Activated CD4-positive, alpha-beta T cell treated with anti-CD3 and anti-CD28 coated beads, Interleukin-2, amount 10 ng/mL, durations not matched to agents 7 days and 5 days (primary cell): ENCODE measurements at regions not wholly inside any gene's neighbourhood (a gene's known extent, or its start where the extent isn't known, plus 50 kb on each side); places are given as distances from the start of the nearest gene placed in this dataset.
"Not testable (repeated sequence)": the region's sequence is repeated elsewhere in the genome, so short reads cannot be mapped to it uniquely, and the experiment has no call there.

Experiments used
- CTCF ChIA-PET: fragments of 350-600 bp; sonication (Branson Sonifier 250); formaldehyde crosslinking; loops from one replicate; lab custom pipeline; 2021; ENCODE audit warnings: antibody characterized with exemption; lab: Charles Lee
- POLR2A ChIA-PET: fragments of 350-600 bp; sonication (Branson Sonifier 250); formaldehyde crosslinking; loops from one replicate; lab custom pipeline; 2021; ENCODE audit warnings: antibody characterized with exemption; lab: Charles Lee
- DNase-seq: peaks from one replicate; pipeline ENCODE4 v3.0.0-alpha.2; 2020
- H3K27ac Mint-ChIP-seq: one replicate; pipeline ENCODE4 v1.8.0; 2021; ENCODE audit warnings: mild to moderate bottlenecking, moderate library complexity, mixed read lengths
- H3K27me3 Mint-ChIP-seq: one replicate; pipeline ENCODE4 v1.8.0; 2021; ENCODE audit warnings: mixed read lengths
- H3K36me3 Mint-ChIP-seq: one replicate; pipeline ENCODE4 v1.8.0; 2021; ENCODE audit warnings: low read depth, mixed read lengths
- H3K4me1 Mint-ChIP-seq: one replicate; pipeline ENCODE4 v1.8.0; 2021; ENCODE audit warnings: mixed read lengths
- H3K4me3 Mint-ChIP-seq: one replicate; pipeline ENCODE4 v1.8.0; 2021; ENCODE audit warnings: mild to moderate bottlenecking, moderate library complexity, mixed read lengths
- H3K9me3 Mint-ChIP-seq: one replicate; pipeline ENCODE4 v1.8.0; 2021; ENCODE audit warnings: mixed read lengths

DNA sequence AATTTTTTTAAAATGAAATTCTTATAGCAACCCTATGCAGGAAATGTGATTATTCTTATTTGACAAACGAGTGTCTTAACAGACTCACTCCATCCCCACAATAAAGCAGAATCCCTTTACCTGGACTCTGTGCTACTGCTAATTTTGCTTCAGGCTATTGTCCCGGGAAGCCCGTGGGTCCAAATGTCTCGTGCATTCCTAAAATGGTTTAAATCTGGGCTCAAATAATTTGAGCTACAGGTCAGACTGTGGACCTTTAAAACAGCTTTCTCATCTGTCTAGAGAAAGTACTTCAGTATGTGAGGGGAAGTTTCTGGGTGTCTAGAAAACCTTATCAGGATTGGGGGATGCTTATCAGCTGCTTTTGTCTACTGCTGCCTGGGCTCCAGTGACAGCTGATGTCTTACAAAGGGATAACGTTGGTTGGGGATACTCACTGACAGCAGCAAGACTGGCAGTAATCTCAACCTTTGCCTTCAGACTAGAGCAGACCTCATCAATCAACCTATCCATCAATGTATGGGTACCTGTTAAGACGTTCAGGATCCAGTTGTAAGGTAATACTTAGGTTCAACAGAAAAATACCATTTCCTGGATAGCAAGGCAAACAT is 197.9 kb upstream of the CDH11 start:
- Mint-ChIP-seq H3K9me3 (no peaks in the 10 kb centered on the region), H3K27ac (no peak overlapping the region), H3K27me3 (no peaks in the 10 kb centered on the region), H3K36me3 (no peaks in the 10 kb centered on the region), H3K4me1 (no peaks in the 10 kb centered on the region), H3K4me3 (no peak overlapping the region)
- no peak for DNase-seq
- ChIA-PET CTCF (no interaction called here), POLR2A (no interaction called here)

DNA sequence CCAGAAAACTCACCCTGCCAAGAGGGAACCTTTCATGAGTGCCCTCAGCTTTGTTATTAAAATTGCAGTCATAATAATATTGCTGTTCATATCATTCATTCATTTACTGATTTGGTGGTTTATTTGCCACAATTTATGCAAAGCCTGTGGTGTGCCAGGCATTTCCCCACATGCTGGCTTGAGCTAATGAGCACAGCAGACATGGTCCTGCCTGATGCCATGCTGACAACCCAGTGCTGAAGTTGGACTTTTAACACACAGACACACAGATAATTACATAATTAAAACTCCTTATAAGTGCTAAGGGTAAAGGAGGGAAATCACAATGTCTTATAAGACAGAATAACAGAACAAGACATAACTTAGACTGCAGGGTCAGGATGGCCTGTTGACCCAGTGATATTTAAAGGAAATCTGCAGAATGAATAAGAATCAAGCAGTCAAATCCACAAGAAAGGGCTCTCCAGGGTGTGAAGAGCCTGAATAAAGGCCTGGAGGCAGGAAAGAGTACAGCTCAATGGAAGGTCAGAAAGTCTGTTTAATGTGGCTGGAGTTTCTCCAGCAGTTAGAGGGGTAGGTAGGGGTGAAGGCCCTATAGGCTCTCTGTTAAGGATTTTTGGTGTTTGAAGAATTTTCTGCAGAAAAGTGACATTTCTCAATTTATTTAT is 196.9 kb upstream of the CDH11 start:
- no peaks in the 10 kb centered on the region for H3K36me3 Mint-ChIP-seq
- H3K4me1 Mint-ChIP-seq = no peaks in the 10 kb centered on the region
- ChIA-PET CTCF (no interaction called here), POLR2A (no interaction called here)
- DNase-seq = no peak
- H3K27me3 Mint-ChIP-seq = no peaks in the 10 kb centered on the region
- no peaks in the 10 kb centered on the region for H3K9me3 Mint-ChIP-seq
- H3K27ac Mint-ChIP-seq = no peak overlapping the region
- no peak overlapping the region for H3K4me3 Mint-ChIP-seq

DNA sequence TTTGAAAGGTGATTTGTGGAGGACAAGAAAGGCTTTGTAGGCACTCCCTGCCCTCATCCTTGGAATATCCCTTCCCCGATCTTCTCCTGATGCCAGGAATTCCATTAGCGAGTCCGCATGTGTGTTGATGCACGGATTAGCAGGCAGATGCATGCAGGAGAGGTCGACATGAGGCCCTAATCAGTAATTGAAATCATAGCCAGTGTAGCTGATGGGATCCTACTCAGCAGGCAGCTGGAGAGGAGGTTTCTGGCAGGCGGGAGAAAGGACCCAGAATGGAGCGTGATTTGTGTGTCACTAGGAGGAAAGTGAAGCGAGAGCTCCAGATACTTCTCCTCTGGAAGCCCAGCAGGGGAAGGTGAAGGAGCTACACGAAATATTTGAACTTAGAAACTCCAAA is 196.3 kb upstream of the CDH11 start:
- H3K4me3 Mint-ChIP-seq = no peak overlapping the region
- POLR2A ChIA-PET = no interaction called here

DNA sequence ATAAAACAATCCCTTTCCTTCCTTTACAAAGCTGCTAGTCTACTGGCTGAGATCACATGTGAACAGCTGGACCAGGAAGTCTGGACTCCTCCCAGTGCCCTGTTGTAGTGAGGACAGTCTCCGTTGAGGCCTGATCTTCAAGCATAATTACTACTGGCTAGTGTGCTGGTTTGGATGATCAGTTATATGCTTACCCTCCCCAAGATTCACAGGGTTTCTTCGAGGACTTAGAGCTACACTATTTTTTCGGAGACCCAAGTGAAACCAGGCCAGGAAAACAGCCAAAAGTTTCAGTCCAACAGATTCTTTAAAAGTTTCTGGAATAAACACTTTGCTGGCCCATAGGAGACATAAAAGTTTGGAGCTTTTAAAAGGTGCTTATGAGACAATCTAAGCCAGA is 194.9 kb upstream of the CDH11 start:
- DNase-seq = no peak
- no peak overlapping the region for H3K27ac Mint-ChIP-seq
- no peaks in the 10 kb centered on the region for H3K4me1 Mint-ChIP-seq
- CTCF ChIA-PET = no interaction called here
- H3K27me3 Mint-ChIP-seq = no peaks in the 10 kb centered on the region
- POLR2A ChIA-PET = no interaction called here
- H3K9me3 Mint-ChIP-seq = peaks cover 2% of the 10 kb centered on the region
- H3K4me3 Mint-ChIP-seq = no peak overlapping the region
- H3K36me3 Mint-ChIP-seq = no peaks in the 10 kb centered on the region

More for the DNA sequence above, 196.3 kb upstream of the CDH11 start:
- no peak for DNase-seq
- no peaks in the 10 kb centered on the region for H3K36me3 Mint-ChIP-seq
- H3K9me3 Mint-ChIP-seq = no peaks in the 10 kb centered on the region
- no peaks in the 10 kb centered on the region for H3K27me3 Mint-ChIP-seq
- no peaks in the 10 kb centered on the region for H3K4me1 Mint-ChIP-seq
- no peak overlapping the region for H3K27ac Mint-ChIP-seq
- CTCF ChIA-PET = no interaction called here

DNA sequence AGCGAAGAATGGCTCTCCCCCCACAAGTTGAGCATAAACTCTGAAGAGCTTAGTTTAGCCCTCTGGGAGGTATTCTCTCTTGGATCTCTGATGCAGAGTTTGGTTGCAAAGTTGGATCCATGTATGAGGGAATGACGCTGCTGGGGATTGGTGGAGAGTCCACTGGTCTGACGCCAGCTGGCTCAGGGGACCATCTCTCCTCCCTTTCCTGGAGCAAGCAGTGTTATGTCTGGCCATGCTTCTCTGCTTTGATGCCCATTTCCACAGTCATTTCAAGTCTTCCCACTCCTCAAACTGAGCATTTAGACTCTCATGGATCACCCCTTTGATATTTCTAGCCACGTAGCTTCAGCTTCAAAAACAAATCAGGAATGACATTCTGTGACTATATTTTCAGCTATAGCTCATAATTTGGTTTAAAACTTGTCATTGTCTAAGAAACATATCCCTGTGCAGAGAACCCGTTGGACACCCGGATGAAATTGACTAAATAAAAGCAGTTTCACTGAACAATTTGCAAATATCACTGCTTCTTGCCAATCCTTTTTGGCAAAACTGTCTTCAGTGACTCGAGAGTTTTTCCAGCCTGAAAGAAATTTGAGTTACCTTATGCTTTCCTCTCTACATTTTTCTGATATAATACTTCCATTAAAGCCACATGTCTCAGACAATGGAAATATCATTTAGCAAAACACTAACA is 193.4 kb upstream of the CDH11 start:
- Mint-ChIP-seq H3K36me3 (no peaks in the 10 kb centered on the region), H3K27me3 (no peaks in the 10 kb centered on the region)

DNA sequence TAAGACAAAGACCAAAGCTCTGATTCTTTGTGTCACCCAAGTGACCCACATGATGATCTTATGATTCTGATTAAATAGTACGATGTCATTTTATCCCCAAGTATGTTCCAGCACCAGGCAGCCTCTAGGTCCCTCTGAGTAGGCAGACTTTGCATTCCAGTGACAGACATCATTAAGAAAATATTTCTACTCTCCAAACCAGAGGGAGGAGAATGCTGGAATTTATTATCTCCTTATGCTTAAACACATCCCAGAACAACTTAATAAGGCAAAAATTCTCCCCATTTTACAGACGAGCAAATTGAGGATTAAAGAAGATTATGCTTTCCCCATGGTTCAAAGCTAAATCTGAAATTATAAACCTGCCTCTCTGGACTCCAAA is 192.8 kb upstream of the CDH11 start:
- POLR2A ChIA-PET = no interaction called here

More for the DNA sequence above, 193.4 kb upstream of the CDH11 start:
- Mint-ChIP-seq H3K4me1 (no peaks in the 10 kb centered on the region), H3K9me3 (peaks cover 2% of the 10 kb centered on the region), H3K4me3 (no peak overlapping the region), H3K27ac (no peak overlapping the region)
- ChIA-PET POLR2A (no interaction called here), CTCF (no interaction called here)
- DNase-seq = no peak

DNA sequence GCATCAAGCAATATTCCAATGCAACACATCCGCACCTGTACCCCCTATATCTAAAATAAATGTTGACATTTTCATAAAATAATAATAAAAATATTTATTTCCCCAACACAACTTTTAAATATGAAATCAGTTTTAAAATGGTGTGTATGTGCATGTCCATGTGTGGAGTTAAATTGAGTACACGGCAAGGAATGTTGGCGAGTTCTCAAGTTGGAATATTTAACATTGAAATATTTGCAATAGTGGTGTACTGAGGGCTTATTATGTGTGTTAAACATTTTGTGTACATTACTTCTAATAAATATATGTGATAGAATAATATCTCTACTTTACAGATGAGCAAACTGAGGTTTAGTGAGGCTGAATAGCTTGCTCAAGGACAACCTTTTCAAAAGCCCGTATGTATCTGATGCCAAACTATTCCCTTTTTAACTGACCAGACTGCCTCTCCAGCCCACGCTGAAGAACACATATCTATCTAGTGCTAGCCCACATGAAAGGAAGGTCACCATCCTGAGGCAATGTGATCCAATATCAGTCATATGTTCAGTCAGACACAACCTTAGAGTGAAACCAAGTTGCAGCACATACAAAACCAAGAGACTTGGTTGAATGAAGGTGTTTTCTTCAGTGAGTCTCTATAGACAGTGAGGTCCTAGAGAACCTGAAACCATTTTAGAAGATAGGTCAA is 192.2 kb upstream of the CDH11 start:
- DNase-seq = no peak
- no peak overlapping the region for H3K4me3 Mint-ChIP-seq
- no peaks in the 10 kb centered on the region for H3K27me3 Mint-ChIP-seq
- peaks cover 2% of the 10 kb centered on the region for H3K9me3 Mint-ChIP-seq
- no peaks in the 10 kb centered on the region for H3K4me1 Mint-ChIP-seq
- CTCF ChIA-PET = no interaction called here
- H3K36me3 Mint-ChIP-seq = no peaks in the 10 kb centered on the region
- no peak overlapping the region for H3K27ac Mint-ChIP-seq
- POLR2A ChIA-PET = no interaction called here

More for the DNA sequence above, 192.8 kb upstream of the CDH11 start:
- CTCF ChIA-PET = no interaction called here
- Mint-ChIP-seq H3K4me1 (no peaks in the 10 kb centered on the region), H3K4me3 (no peak overlapping the region), H3K27me3 (no peaks in the 10 kb centered on the region), H3K27ac (no peak overlapping the region), H3K36me3 (no peaks in the 10 kb centered on the region), H3K9me3 (peaks cover 2% of the 10 kb centered on the region)
- no peak for DNase-seq

DNA sequence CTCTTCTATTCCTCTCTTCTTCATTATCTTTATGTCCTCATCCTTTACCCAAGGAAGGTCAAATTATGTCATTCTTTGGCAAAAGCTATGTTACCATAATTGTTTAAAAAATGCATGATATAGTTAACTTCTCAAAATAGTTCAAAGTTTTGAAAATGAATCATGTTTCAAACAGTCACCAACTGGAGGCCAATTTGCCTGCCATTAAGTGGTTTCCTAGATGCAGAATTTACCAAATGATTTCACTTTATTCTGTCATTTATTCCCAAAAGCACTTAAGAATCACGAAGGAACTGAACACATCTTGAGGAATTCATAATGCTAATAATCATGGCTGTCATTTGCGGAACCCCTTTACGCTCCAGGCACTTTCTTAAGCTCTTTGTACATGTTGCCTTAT is 190.9 kb upstream of the CDH11 start:
- peaks cover 2% of the 10 kb centered on the region for H3K9me3 Mint-ChIP-seq
- no peak overlapping the region for H3K4me3 Mint-ChIP-seq
- POLR2A ChIA-PET = no interaction called here
- no peak for DNase-seq
- no peak overlapping the region for H3K27ac Mint-ChIP-seq
- no peaks in the 10 kb centered on the region for H3K27me3 Mint-ChIP-seq
- CTCF ChIA-PET = no interaction called here
- no peaks in the 10 kb centered on the region for H3K36me3 Mint-ChIP-seq
- H3K4me1 Mint-ChIP-seq = no peaks in the 10 kb centered on the region

DNA sequence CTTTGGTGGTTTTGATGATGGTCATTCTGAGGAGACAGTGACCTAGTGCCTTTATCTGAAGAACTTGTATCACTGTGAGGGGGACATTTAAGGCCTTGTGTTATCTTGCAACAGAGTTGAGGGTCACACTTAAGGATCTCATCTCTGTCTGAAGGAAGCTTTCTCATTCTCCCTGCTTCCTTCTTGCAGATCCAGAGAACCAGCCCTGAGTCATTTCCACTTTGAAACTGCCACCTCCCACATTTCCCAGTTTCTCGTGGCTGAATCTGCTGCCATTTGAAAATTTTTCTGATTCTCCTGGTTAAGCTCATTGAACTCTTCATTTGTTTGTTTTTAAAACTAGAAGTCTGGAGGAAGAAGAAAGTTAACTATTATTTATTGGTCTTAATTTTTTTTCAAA is 190.2 kb upstream of the CDH11 start:
- POLR2A ChIA-PET = no interaction called here
- Mint-ChIP-seq H3K4me1 (no peaks in the 10 kb centered on the region), H3K27ac (no peak overlapping the region), H3K36me3 (no peaks in the 10 kb centered on the region), H3K4me3 (no peak overlapping the region), H3K27me3 (no peaks in the 10 kb centered on the region), H3K9me3 (peaks cover 2% of the 10 kb centered on the region)
- CTCF ChIA-PET = no interaction called here
- no peak for DNase-seq

DNA sequence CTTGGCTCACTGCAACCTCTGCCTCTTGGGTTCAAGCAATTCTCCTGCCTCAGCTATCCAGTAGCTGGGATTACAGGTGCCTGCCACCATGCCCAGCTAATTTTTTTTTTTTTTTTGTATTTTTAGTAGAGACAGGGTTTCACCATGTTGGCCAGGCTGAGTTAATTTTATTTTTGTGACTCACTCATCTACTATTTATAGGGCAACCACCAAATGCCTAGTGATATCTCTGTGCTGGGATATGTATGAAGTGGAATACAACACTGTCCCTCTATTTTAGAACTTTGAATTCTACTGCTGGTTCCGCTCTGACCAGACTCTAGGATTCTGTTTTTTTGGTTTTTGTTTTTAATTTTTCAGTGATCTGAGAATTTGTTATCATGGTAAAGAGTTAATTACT is 188.6 kb upstream of the CDH11 start:
- CTCF ChIA-PET = not testable (repeated sequence)

DNA sequence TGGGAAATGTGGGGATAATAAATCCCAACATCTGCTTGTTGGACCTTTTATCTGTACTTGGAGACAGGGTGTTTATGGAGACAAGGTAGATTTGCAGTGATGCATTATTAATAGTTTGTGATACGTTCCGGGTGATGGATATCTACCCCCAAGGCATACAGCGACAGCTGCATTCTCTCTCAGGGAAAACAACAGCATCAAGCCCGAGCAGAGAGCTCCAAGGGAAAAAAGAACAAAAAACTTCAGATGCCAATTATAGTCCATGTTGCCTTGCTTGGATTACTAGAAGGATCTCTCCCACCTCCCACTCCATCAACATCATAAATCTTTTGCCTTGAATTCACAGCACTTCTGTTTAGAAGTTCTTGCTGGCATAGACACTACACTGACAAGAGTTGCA is 187.5 kb upstream of the CDH11 start:
- no peak for DNase-seq
- Mint-ChIP-seq H3K36me3 (no peaks in the 10 kb centered on the region), H3K4me1 (no peaks in the 10 kb centered on the region), H3K9me3 (peaks cover 2% of the 10 kb centered on the region), H3K4me3 (no peak overlapping the region), H3K27me3 (no peaks in the 10 kb centered on the region), H3K27ac (no peak overlapping the region)
- CTCF ChIA-PET = no interaction called here
- POLR2A ChIA-PET = interaction anchor here (0.5 kb wide), 1 partner anchor 883 kb away, joined by 4 read pairs; no protein-coding TSS in a partner anchor

More for the DNA sequence above, 188.6 kb upstream of the CDH11 start:
- H3K9me3 Mint-ChIP-seq, DNase-seq, H3K27ac Mint-ChIP-seq, H3K4me3 Mint-ChIP-seq, H3K4me1 Mint-ChIP-seq, H3K36me3 Mint-ChIP-seq, POLR2A ChIA-PET, H3K27me3 Mint-ChIP-seq: not testable (repeated sequence)

DNA sequence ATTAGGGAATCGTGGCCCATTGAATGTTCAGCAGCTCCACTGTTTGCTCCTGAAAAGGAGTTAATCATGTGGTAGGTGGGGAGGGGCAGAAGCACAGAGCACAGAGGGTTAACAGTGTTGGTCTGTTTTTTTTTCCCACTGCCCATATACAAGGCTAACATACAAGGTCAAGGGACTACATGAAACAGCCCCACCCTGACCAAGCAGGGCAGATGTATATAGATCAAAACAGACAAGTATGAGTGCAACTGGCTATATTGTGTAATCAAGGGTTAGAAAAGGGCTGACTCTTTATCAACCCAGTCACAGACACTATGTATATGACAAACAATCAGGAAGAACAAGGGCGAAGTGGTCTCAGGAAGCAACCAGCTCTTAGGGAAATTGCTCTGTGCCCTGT is 186.6 kb upstream of the CDH11 start:
- Mint-ChIP-seq H3K4me1 (no peaks in the 10 kb centered on the region), H3K27ac (no peak overlapping the region), H3K9me3 (peaks cover 2% of the 10 kb centered on the region), H3K4me3 (no peak overlapping the region), H3K27me3 (no peaks in the 10 kb centered on the region), H3K36me3 (no peaks in the 10 kb centered on the region)
- DNase-seq = no peak
- ChIA-PET CTCF (no interaction called here), POLR2A (no interaction called here)

DNA sequence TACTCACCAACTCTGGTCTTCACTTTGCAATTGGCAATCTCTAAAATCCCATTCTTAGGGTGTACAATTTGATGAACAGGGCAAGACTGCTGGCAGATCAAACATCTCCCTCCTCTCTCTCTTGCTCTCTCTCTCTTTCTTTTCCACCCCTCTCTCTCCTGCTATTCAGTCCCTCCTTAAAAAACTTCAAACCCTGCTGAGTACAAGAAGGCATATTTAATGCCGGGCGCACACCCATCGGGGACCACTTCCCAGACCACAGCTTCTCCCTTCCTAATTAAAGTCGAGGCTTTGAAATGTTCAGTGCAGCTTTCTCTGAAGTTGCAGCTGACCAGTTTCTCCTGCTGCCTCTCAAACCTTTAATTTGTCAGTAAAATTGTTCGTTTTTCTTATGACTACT is 185.4 kb upstream of the CDH11 start:
- CTCF ChIA-PET = no interaction called here
- no peaks in the 10 kb centered on the region for H3K36me3 Mint-ChIP-seq
- no peaks in the 10 kb centered on the region for H3K9me3 Mint-ChIP-seq
- H3K4me1 Mint-ChIP-seq = no peaks in the 10 kb centered on the region
- POLR2A ChIA-PET = no interaction called here
- no peak for DNase-seq
- no peak overlapping the region for H3K27ac Mint-ChIP-seq
- H3K4me3 Mint-ChIP-seq = no peak overlapping the region
- no peaks in the 10 kb centered on the region for H3K27me3 Mint-ChIP-seq
